Right ventricle myocardium inferior (tissue), 1 donor: ENCODE measurements at regions not wholly inside any gene's neighbourhood (a gene's known extent, or its start where the extent isn't known, plus 50 kb on each side); places are given as distances from the start of the nearest gene placed in this dataset.

Source experiments
- ATAC-seq: fragments of 200-7000 bp; cut with Tn5 transposase; one replicate; pipeline ENCODE4 v1.9.1; 2020; ENCODE audit warnings: mild to moderate bottlenecking, moderate library complexity
- DNase-seq: peaks from one replicate; pipeline ENCODE4 v3.0.0; 2021; ENCODE audit errors: missing footprints
- intact Hi-C: fragments of 100-400 bp; cut with DNase I; formaldehyde crosslinking; loops from one replicate; pipeline ENCODE4 v1.11.0; 2022
- donor health status: DM: no; HTN: yes; CAD: no; lungs with severe emphysema.

DNA sequence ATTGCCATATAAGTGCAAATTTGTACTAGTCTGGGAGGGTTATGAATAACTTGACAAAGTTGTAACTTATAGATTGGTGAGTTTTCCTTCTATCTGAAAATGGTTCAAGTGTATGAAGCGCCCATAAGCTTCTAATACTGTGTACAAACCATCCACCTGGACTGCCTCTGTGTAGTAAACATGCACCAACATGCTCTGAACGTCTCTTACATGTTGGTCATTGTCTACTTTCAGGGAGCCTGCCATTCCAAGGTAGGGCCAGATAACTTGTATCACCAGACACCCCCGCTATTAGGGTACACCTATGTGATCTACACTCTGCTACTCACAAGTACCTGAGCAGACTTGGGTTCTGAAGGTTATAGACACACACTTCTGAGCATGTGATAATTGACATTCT is 735.5 kb upstream of the API5 start:
- intact Hi-C loops: no loop called here
- no peak for ATAC-seq
- DNase-seq: no peak

DNA sequence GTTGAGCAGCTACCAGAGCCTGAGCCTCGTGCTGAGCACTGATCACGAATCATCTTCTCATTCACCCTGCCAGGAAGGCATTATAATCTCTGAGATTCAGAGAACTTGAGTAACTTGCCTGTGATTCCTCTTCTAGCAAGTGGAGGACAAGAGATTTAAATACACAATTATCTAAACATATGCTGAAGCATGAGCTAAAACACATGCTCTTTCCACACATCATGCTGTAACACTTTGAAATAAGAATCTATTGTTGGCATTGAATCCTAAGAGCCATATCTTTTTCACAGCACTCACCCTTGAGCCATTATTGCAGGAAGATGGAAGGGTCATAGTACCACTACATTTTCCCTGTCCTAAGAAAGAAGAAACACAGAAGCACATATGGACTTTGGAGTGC is 722.5 kb upstream of the API5 start:
- DNase-seq: no peak
- no peak for ATAC-seq
- intact Hi-C loops: no loop called here

DNA sequence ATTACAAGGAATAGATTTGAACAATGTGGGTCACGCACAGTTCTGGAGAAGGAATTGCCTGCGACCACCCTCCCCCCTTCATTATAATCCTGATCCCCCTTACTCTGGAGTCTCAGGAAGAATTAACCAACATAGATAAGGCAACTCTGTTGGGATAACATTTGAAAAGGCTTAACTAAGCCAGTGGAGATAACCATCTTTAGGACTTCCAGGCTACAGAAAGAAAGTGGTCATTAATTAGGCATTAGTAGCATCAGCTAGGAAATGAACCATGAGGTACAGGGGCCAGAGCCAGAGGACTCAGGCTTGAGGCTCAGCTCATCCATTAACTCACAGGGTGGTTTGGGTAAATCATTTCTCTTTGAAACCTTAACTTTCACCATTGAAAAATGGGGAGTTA is 720.0 kb upstream of the API5 start:
- intact Hi-C loops: no loop called here
- ATAC-seq: no peak
- no peak for DNase-seq

DNA sequence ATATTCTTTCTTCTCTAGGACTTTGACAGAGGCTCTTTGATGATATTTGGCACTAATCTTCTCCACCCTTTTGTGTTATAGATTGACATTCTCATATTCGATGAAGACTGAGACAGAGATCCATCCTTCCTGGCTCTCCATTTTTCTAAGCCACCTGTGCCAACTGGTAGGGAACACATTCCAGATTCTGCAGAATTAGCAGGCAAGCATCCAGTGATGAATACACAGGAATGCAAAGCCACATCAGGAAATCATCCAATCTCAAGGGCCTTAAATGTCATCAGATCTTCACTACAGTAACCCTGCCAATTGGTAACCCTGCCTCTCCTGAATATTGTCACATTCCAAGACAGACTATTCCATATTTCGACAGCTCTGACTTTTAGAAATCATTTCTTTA is 718.4 kb upstream of the API5 start:
- intact Hi-C loops: no loop called here
- ATAC-seq (no peak), DNase-seq (no peak)

DNA sequence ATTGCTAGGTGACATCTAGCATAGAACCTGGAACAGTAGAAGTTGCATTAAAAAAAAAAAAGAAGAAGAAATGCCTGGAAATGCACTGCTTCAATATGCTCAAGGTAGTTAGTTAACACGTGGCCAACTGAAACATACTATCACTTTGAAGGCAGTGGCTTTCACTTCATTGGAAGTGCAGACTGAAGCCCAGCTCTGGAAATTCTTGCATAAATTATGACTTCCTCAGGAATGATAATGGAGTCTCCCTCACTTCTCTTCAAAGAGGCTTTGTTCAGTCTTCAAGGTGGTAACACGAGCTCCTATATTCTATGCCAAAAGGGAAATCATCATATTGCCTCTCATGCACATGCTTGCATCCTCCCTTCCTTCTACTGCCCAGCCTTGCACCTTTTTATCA is 715.9 kb upstream of the API5 start:
- intact Hi-C loops: no loop called here
- ATAC-seq: no peak
- DNase-seq: no peak

DNA sequence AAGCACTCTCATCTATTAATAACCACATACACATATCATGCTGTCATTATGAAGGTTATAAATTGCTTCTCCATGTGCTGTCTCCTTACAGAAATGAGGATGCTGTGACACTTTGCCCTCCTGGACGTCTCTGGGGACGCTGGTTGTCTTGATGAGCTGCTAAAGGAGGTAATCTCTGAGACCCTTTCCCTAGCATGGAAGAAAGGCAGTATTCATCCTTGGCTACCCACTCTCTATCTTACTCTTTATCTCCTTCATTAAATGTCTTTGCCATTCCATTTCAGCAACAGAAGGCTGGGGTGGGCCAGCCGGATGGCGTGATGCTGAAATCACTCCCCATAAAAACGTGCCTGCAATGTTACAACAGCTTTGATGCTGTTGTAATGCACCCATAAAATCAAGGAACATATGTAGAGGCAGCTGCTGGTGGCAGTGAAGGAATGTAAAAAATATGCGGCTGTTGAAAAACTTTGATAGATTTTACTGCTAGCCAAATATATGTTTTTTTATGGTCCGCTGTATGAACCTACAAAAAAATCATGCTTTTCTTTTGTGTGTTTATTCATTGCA is 715.1 kb upstream of the API5 start:
- ATAC-seq (no peak), DNase-seq (no peak)
- intact Hi-C loops: no loop called here

DNA sequence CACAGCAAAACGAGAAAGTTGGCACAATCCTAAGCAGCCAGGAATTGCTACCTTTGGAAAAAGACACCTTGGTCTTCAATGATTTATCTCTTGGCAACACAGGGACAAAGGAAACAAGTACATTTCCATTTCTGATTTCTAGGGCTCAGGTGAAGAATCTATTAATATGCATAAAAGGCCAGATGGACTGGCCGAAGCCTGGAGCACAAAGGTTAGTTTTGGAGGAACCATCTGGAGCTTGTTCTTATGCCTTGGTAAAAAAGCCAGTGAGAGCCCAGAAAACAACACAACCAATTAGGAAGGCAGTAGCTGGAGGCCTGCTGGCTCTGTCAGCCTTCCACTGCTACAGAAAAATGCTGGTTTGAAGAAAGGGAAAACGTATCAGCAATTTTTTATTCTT is 713.5 kb upstream of the API5 start:
- ATAC-seq (no peak), DNase-seq (no peak)
- intact Hi-C loops: no loop called here

DNA sequence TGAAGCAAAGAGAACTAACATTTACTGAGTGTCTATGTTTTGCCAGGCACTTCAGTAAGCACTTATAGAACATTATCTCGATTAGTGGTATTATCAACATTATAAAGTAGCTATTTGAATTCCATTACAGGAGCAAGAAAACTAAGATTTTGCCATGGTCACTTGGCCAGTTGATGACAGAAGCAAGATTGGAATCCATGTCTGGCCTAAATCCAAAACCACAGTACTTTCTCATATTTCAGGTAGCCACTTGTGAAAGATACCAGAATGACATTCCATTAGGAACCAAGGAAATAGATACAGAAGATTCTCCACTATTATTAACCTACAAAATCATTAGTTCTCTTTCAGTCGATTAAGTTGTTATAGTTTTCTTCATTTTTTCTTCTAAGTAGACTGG is 691.0 kb upstream of the API5 start:
- DNase-seq (no peak), ATAC-seq (no peak)
- intact Hi-C loops: no loop called here

DNA sequence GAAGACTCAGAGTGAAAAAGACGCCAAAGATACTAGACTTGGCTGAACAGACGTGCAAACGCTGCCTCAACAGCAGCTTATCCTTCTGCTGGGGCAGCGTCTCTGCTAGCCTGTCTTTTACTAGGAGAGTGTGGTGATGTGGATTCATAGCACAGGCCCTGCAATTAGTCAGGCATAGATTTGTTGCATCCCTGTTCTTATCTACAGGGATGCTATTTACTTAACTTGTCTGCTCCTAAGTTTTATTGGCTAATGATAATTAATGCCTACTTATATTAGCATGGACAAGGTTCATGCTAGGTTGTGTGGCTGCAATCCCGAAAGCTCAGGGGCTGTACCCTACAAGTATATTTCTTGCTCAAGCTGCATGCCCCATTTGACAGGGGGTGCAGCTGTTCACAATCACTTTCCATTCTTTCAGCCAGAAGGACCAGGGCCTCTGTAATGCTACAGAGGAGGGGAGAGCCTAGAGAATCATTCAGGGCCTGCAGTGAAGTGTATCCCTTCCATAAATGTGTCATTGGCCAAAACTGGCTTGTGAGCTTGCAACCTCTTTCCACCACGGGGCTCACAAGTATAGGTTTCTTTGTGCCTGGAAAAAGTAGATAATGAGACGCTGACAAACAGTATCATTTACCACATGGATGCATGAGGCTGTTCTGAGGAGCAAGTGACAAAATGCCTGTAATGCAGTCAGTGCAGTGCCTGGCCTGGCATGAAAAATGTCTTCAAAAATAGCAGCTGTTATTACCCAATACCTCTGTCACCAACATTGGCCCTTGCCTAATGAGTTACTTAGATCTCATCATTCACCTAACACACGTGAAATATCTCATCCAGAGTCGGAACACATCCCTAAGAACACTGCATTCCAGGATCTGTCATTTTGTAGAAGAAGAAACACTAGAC is 685.8 kb upstream of the API5 start:
- no peak for ATAC-seq
- intact Hi-C loops: no loop called here
- no peak for DNase-seq

DNA sequence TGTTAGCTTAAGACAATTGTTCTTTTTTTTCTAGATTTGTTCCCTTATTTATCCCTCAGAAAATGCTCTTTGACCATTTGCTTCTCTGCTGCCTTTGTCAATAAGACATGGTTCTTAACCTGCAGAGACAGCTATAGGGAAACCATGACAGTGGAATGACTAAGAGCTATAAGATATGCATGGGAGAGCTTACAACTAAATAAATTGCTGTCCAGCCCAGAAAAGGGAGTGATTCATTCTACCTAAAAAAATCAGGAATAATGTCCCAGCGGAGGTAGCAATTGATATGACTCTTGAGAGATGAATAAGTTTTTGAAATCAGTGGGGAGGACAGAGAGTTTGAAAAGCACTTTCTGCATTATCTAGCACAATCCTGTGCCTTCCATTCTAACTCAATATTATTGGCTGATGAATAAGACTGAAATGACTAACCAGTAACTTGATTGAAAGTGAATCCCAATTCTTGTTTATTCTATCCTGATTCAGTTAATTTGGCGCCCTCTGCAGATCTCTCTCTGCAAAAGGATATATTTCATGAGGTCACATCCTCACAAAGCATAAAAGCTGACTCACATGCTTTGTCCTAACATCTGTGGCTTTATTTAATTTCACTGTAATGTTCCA is 680.5 kb upstream of the API5 start:
- intact Hi-C loops: no loop called here
- no peak for ATAC-seq

DNA sequence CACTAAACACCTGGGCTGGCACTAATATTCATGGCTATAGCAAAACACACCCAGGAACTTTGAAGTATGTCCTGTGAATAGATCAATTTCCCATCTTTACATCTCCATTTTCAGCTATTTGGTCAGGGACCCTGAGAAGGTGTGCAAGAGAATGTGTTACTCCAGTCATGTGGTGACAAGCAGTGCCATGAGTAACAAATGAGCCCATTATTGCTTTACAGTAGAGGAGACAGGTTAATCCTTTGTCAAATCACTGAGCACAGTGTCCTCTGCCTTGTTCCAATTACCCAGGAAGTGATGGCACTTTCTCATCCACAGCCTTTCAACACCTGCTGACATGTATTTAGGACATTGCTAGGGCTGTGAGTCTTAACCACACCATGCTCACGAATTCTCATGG is 664.8 kb upstream of the API5 start:
- intact Hi-C loops: no loop called here
- DNase-seq: no peak
- no peak for ATAC-seq

More for the DNA sequence above, 680.5 kb upstream of the API5 start:
- no peak for DNase-seq

DNA sequence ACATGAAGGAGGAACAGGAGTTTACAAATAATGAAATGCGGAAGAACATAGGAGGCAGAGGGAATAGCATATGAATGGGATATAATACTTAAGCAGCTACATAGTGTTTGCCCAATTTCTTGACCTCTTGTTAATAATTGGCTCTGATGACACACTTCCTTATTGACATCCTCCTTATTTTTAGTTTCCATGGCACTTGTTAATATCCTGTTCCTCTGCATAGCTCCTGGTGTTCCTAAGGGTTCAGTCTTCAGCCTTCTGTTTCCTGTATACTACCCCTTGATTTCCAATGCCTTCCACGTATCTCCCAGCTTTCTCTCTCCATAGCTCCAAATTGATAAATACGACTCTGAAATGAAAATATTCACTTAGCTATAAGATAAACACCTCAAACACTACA is 663.8 kb upstream of the API5 start:
- intact Hi-C loops: no loop called here
- DNase-seq (no peak), ATAC-seq (no peak)

DNA sequence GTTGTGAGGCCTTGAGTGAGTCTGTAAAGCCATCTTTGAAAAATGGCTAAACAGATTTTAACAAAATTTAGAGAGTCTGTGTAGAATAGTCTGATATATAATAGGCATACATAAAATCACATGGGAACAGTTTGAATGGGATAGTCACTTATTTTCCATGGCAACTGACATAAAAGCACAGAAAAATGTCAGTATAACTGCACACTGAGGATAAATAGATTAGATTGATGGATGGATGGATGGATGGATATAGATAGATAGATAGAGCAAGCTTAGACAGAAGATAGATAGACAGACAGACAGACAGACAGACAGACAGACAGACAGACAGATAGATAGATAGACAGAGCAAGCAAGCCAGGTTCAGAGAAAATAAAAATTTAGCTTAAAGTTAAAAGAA is 660.2 kb upstream of the API5 start:
- intact Hi-C loops: no loop called here
- ATAC-seq (no peak), DNase-seq (no peak)

DNA sequence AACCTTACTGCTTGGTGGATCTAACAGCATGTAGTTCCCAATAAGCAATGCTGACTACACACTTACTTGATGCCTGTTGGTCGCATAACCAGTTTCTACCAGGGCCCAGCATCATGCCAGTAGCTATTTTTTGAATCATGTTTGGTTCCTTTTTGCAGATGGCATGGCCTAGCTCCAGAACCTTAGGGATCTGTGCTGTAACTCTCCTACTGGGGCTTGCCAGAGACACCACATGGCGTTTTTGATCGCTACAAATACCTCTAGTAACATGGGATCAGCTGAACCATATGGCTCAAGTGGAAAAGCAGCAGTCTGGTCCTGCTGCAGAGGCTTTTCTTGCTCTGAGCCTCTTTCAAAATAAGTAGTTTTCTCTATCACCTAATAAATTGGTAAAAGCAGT is 654.6 kb upstream of the API5 start:
- DNase-seq: no peak
- intact Hi-C loops: no loop called here
- no peak for ATAC-seq

DNA sequence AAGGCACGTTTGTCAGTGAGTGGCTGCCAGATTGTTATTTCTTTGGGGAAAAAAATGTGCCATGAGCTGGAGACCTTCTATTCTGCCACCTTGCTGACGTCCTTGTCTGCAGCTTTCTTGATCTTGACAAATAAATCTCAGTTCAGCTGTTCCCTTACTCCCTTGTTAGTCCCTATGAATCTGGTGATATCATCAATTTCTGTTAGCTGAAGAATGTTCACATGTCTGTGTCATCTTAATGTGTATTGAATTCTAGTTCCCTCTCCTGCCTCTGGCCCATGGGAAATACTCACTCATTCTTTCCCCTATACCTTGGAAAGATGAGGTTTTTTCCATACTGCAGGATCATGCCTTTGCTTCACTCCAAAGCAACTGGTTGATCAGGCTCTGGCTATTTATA is 649.9 kb upstream of the API5 start:
- DNase-seq (no peak), ATAC-seq (no peak)
- intact Hi-C loops: no loop called here

DNA sequence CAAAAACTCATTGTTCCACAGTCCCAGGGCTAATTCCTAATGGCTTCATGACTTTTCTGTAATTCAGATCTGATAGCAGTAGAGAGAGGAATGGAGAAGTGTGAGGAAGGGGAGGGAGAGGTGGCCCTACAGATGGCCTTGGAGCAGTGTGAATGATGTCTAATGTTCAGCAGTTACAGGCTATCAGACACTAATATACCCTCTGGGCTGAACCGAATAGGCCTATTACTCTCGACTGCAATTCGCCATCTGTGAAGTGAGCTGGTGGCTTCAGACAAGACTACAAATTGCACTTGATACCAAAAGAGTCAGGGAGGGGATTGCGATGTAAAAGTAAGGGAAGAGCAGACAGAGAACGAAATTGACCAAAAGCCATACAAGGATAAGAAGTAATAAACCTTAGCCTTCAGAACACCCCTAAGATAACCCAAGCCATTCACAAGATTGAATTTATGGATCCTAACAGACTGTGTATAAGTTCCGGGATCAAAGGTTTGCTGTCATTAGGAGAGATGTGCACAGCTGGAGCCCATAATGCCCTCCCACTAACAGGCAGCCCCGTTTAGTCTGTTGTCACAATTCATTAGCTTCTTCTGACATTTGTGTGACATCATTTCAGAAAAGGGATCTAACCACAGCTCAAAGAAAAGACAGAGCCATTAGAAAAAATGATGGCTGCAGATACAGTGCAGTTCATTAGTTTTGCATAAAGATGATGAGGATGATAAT is 642.4 kb upstream of the API5 start:
- intact Hi-C loops: no loop called here
- no peak for DNase-seq
- ATAC-seq: no peak

DNA sequence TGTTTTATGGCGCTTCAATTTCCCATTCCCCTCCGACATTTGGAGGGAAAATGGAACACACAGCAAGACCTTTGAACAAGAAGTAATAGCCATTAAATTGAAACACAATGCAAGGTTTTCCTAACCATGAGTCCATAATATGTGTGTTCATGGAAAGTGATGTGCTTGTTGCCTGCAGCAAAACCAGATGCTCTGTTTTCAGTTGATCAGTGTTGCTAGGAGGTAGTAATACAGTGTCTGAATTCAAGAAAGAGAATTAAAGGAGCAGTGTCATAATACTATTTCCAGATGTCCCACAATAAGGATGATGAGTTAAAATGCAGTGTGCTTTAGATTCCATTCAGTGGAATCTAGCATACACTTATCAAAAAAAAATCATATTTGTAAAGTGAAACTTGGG is 637.4 kb upstream of the API5 start:
- DNase-seq (no peak), ATAC-seq (no peak)
- intact Hi-C loops: loop anchor here (10.0 kb wide), 1 partner anchor 60 kb away; no protein-coding TSS in a partner anchor

DNA sequence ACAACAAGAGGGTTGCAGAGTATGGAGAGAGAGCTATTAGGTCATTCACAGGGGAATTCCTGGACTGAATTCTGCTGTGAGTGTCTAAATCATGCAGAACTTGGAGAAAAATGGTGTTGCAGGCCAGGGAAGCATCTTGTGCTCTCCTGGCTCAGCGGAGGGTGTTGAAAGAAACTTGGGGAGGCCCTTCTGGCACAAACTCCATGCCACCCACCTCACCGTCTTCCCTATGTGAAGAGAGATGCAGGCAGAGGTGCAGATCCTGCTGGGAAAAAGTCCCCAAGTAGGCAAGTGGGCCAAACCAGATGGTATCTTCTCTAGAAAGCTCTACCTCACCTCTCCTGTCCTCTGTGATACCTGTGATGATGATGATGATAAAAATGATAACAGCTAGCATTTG is 604.3 kb upstream of the API5 start:
- ATAC-seq (no peak), DNase-seq (no peak)
- intact Hi-C loops: no loop called here

DNA sequence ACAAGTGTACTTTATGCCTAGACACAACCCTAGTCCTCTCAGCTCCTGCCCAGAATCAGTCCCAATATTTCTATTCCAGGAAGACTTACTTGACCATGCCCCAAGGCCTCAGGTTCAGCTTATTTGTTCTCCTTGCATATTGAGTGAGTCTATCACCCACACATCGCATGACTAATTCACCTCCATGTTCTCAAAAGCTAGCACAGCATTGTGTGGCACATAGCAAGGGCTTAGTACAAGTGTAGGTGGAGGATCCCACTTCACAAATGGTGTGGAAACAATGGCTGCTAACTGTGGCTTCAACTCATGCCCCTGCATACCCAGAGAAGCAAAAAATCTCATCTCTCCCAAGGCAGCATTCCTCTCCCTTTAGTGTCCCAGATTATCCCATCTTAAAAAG is 602.6 kb upstream of the API5 start:
- intact Hi-C loops: no loop called here
- no peak for DNase-seq
- no peak for ATAC-seq

DNA sequence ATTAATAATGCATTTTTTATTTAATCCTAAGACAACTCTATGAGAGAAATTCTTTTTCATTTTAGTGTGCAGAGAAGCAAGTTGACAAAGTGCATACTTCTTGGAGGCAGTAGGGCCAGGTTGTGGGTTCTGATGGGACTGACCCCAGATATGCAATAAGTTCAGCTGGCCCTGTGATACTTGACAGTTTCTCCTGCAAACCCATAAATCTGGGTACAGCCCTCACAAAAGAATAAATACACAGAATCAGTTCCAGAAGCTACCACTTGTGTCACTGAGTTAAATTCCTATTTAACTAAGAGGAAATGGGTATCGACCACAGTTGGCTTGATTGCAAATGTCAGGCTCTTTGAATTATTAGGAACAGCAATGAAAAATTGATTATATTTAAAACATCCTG is 598.5 kb upstream of the API5 start:
- no peak for DNase-seq
- ATAC-seq: no peak

More for the DNA sequence above, 598.5 kb upstream of the API5 start:
- intact Hi-C loops: no loop called here
